Esophagus muscularis mucosa (tissue), 4 donors: ENCODE measurements at regions not wholly inside any gene's neighbourhood (a gene's known extent, or its start where the extent isn't known, plus 50 kb on each side); places are given as distances from the start of the nearest gene placed in this dataset.

Experiments
- DNase-seq: peaks from one replicate; pipeline ENCODE4 v3.0.0-alpha.2; 2017; ENCODE audit errors: extremely low spot score
- H3K27ac ChIP-seq, 4 donors: fragments of 200-600 bp; sonication (generic); replicated peaks in 1 of 4; 1 replicate in 3 of 4; 2 replicates in 1 of 4; pipeline ENCODE4 v1.5.1; 2016 to 2019; ENCODE audit warnings: mild to moderate bottlenecking in 1 of 4
- H3K27me3 ChIP-seq, 4 donors: fragments of 200-600 bp; sonication (generic); one replicate each; pipeline versions ENCODE4 v1.5.1 to v1.6.0; 2016 to 2019
- H3K36me3 ChIP-seq, 4 donors: fragments of 200-600 bp; sonication (generic); one replicate each; pipeline ENCODE4 v1.5.1; 2016 to 2019
- H3K4me1 ChIP-seq, 4 donors: fragments of 200-600 bp; sonication (generic); one replicate each; pipeline ENCODE4 v1.5.1; 2016 to 2019
- H3K4me3 ChIP-seq, 4 donors: fragments of 200-600 bp; sonication (generic); 1 replicate in 2 of 4; 2 replicates in 2 of 4; pipeline ENCODE4 v1.5.1; 2016 to 2019; ENCODE audit warnings: mild to moderate bottlenecking in 4 of 4, moderate library complexity in 1 of 4
- H3K9me3 ChIP-seq, 4 donors: fragments of 200-600 bp; sonication (generic); 1 replicate in 3 of 4; 2 replicates in 1 of 4; pipeline ENCODE4 v1.5.1; 2016 to 2019
- EP300 ChIP-seq: sonication (generic); formaldehyde crosslinking; IDR thresholded peaks from one replicate; pipeline ENCODE4 v1.6.1; 2017; ENCODE audit warnings: antibody characterized with exemption
- POLR2A ChIP-seq: fragments of 450-650 bp; IDR thresholded peaks from one replicate; pipeline ENCODE4 v1.6.1; 2017; ENCODE audit warnings: antibody characterized with exemption, moderate library complexity, mild to moderate bottlenecking, low read depth
- POLR2AphosphoS5 ChIP-seq, 2 donors: sonication (generic); formaldehyde crosslinking; IDR thresholded peaks; one replicate each; pipeline ENCODE4 v1.6.1; 2017; ENCODE audit warnings: antibody characterized with exemption in 2 of 2
- WGBS: methylation state at CpG from one replicate; pipeline ENCODE4 v1.1.5; 2018; 5-methylcytosine and 5-hydroxymethylcytosine counted together
- intact Hi-C: fragments of 100-400 bp; cut with DNase I; formaldehyde crosslinking; loops from one replicate; pipeline ENCODE4 v1.15.1; 2023
- TF ChIP-seq, protein P1 (sequence below), 3 experiments: fragments of 200-600 bp in 2 of 3; fragments of 450-650 bp in 1 of 3; sonication (generic) in 2 of 3; IDR thresholded peaks; one replicate each; pipeline ENCODE4 v1.5.1; 2017 to 2019; ENCODE audit warnings: antibody characterized with exemption in 3 of 3, mild to moderate bottlenecking in 2 of 3, moderate library complexity in 1 of 3

DNA sequence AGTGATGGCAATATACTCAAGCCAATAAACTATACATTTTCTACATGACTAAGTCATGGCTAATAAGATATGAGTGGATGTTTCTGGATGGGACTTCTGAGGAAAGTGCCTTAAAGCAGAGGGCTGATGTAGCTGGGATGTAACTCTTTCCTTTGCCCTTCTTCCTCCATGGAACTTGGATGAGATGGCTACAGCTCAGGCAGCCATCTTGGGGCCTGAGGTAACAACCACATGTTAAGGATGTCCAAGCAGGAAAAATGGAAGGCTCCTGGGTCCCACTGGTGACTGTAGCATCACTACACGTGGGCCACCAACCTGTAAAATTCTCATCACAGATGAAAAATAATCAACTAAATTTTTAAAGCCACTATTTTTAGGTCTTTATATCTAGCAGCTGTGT, 54.4 kb upstream of the GRIP1 start:
- intact Hi-C loops: no loop called here
- Histone ChIP-seq H3K4me3 (no peak overlapping the region), H3K9me3 (no peaks in the 10 kb centered on the region), H3K27ac (no peak overlapping the region), H3K4me1 (no peaks in the 10 kb centered on the region), H3K27me3 (no peaks in the 10 kb centered on the region), H3K36me3 (no peaks in the 10 kb centered on the region)
- 75% methylated on average over 1 of the region's 1 CpG for WGBS
- DNase-seq: no peak
- TF ChIP-seq EP300: no peak
- TF ChIP-seq, protein P1, sequence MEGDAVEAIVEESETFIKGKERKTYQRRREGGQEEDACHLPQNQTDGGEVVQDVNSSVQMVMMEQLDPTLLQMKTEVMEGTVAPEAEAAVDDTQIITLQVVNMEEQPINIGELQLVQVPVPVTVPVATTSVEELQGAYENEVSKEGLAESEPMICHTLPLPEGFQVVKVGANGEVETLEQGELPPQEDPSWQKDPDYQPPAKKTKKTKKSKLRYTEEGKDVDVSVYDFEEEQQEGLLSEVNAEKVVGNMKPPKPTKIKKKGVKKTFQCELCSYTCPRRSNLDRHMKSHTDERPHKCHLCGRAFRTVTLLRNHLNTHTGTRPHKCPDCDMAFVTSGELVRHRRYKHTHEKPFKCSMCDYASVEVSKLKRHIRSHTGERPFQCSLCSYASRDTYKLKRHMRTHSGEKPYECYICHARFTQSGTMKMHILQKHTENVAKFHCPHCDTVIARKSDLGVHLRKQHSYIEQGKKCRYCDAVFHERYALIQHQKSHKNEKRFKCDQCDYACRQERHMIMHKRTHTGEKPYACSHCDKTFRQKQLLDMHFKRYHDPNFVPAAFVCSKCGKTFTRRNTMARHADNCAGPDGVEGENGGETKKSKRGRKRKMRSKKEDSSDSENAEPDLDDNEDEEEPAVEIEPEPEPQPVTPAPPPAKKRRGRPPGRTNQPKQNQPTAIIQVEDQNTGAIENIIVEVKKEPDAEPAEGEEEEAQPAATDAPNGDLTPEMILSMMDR (IDR thresholded peaks at IDR 0.05): no peak
- TF ChIP-seq POLR2A: no peak

GRCh38 chr12:66733839-66734238, 55.0 kb upstream of the GRIP1 start:
- no peaks in the 10 kb centered on the region for H3K9me3 ChIP-seq
- no peak overlapping the region for H3K27ac ChIP-seq
- H3K27me3 ChIP-seq: no peaks in the 10 kb centered on the region
- TF ChIP-seq POLR2AphosphoS5 (IDR thresholded peaks at IDR 0.05) (no peak), EP300 (no peak), POLR2A (no peak)
- TF ChIP-seq, protein P1 (IDR thresholded peaks at IDR 0.05): no peak
- H3K36me3 ChIP-seq: no peaks in the 10 kb centered on the region
- H3K4me3 ChIP-seq: no peak overlapping the region
- intact Hi-C loops: no loop called here
- WGBS: 87% methylated on average over 4 of the region's 4 CpGs
- no peak for DNase-seq
- H3K4me1 ChIP-seq: no peaks in the 10 kb centered on the region

GRCh38 chr12:66735275-66735674, 56.4 kb upstream of the GRIP1 start:
- WGBS: 88% methylated on average over 4 of the region's 4 CpGs
- Histone ChIP-seq H3K27ac (no peak overlapping the region), H3K4me1 (peaks cover 0 to 6% (median 0%) of the 10 kb centered on the region in 4 donors), H3K4me3 (no peak overlapping the region), H3K36me3 (no peaks in the 10 kb centered on the region), H3K9me3 (no peaks in the 10 kb centered on the region), H3K27me3 (no peaks in the 10 kb centered on the region)
- intact Hi-C loops: no loop called here
- DNase-seq: no peak
- TF ChIP-seq, protein P1 (IDR thresholded peaks at IDR 0.05): no peak
- no peak for TF ChIP-seq EP300
- no peak for TF ChIP-seq POLR2AphosphoS5 (IDR thresholded peaks at IDR 0.05)
- TF ChIP-seq POLR2A: no peak

GRCh38 chr12:66736931-66737330, 58.1 kb upstream of the GRIP1 start:
- TF ChIP-seq EP300: no peak
- no peak for TF ChIP-seq POLR2A
- TF ChIP-seq, protein P1 (IDR thresholded peaks at IDR 0.05): no peak
- no peak for TF ChIP-seq POLR2AphosphoS5 (IDR thresholded peaks at IDR 0.05)
- H3K36me3 ChIP-seq: no peaks in the 10 kb centered on the region
- no peak overlapping the region for H3K4me3 ChIP-seq
- DNase-seq: no peak
- H3K9me3 ChIP-seq: no peaks in the 10 kb centered on the region
- WGBS: 76% methylated on average over 4 of the region's 4 CpGs
- H3K27ac ChIP-seq: no peak overlapping the region
- H3K27me3 ChIP-seq: no peaks in the 10 kb centered on the region
- intact Hi-C loops: no loop called here
- peaks cover 0 to 8% (median 0%) of the 10 kb centered on the region in 4 donors for H3K4me1 ChIP-seq

- no peak overlapping the region for H3K4me3 ChIP-seq
- intact Hi-C loops: no loop called here
- H3K36me3 ChIP-seq: no peaks in the 10 kb centered on the region
- no peaks in the 10 kb centered on the region for H3K27me3 ChIP-seq
- H3K9me3 ChIP-seq: no peaks in the 10 kb centered on the region
- 83% methylated on average over 1 of the region's 1 CpG for WGBS
- no peak for DNase-seq
- no peak for TF ChIP-seq EP300
- TF ChIP-seq, protein P1 (IDR thresholded peaks at IDR 0.05): no peak
- no peak for TF ChIP-seq POLR2A
- no peak for TF ChIP-seq POLR2AphosphoS5 (IDR thresholded peaks at IDR 0.05)
- H3K4me1 ChIP-seq: peaks cover 0 to 8% (median 0%) of the 10 kb centered on the region in 4 donors
- no peak overlapping the region for H3K27ac ChIP-seq
These were observed 60.4 kb upstream of the GRIP1 start for GRCh38 chr12:66739266-66739665.
